ENCODE measurements at regions not wholly inside any gene's neighbourhood (a gene's known extent, or its start where the extent isn't known, plus 50 kb on each side); places are given as distances from the start of the nearest gene placed in this dataset.
"Not testable (repeated sequence)": the region's sequence is repeated elsewhere in the genome, so short reads cannot be mapped to it uniquely, and the experiment has no call there.

DNA sequence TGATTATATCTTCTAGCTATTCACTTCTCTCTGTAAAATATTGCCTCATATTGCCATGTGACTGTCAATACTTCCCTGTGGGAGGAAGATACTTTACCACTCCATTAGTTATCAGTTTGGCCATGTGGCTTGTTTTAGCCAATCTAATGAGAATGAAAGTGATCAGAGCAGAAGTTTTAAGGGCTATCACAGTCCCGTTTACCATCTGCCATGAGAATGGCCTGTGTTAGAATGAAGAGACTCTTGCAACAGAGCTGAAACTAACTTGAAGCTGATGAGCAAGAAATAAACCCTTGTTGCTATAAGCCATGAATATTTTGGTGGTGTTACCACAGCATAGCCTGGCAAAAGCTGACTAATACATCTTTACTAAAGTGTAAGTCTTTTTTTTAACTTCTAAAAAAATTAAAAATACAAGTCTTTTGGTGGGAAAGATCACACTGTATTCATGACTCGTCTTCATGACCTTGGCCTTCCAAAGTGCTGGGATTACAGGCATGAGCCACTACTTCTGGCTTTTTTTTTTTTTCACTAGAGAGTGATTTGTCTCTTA lies 68.0 kb upstream of the CTNNA1 start:
- Histone ChIP-seq H3K36me3 (ENCODE audit: control insufficient read depth in 4 of 4, insufficient read depth in 4 of 4, low read length in 4 of 4) (no peaks in the 10 kb centered on the region), H3K4me3 (no peak overlapping the region), H3K9ac (ENCODE audit: insufficient read depth in 1 of 2, low read length in 2 of 2) (no peak overlapping the region), H3K4me1 (ENCODE audit: control insufficient read depth in 5 of 5, insufficient read depth in 5 of 5, low read length in 5 of 5) (no peaks in the 10 kb centered on the region), H3K27me3 (ENCODE audit: control insufficient read depth in 3 of 3, insufficient read depth in 3 of 3, low read length in 2 of 3) (no peaks in the 10 kb centered on the region), H3K9me3 (ENCODE audit: control insufficient read depth in 4 of 4, insufficient read depth in 3 of 4, low read length in 3 of 4) (peaks cover 0 to 8% (median 0%) of the 10 kb centered on the region in 4 donors), H3K27ac (ENCODE audit: low read depth in 1 of 2, low read length in 1 of 2) (no peak overlapping the region)
- ATAC-seq (ENCODE audit: insufficient read depth, low FRiP score) (no peak), DNase-seq (no peak)
- WGBS, 2 donors: 75% methylated on average over 2 of the region's 2 CpGs
- TF ChIP-seq, protein P1, sequence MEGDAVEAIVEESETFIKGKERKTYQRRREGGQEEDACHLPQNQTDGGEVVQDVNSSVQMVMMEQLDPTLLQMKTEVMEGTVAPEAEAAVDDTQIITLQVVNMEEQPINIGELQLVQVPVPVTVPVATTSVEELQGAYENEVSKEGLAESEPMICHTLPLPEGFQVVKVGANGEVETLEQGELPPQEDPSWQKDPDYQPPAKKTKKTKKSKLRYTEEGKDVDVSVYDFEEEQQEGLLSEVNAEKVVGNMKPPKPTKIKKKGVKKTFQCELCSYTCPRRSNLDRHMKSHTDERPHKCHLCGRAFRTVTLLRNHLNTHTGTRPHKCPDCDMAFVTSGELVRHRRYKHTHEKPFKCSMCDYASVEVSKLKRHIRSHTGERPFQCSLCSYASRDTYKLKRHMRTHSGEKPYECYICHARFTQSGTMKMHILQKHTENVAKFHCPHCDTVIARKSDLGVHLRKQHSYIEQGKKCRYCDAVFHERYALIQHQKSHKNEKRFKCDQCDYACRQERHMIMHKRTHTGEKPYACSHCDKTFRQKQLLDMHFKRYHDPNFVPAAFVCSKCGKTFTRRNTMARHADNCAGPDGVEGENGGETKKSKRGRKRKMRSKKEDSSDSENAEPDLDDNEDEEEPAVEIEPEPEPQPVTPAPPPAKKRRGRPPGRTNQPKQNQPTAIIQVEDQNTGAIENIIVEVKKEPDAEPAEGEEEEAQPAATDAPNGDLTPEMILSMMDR (IDR thresholded peaks at IDR 0.05; ENCODE audit: control extremely low read depth, extremely low read depth): no peak

DNA sequence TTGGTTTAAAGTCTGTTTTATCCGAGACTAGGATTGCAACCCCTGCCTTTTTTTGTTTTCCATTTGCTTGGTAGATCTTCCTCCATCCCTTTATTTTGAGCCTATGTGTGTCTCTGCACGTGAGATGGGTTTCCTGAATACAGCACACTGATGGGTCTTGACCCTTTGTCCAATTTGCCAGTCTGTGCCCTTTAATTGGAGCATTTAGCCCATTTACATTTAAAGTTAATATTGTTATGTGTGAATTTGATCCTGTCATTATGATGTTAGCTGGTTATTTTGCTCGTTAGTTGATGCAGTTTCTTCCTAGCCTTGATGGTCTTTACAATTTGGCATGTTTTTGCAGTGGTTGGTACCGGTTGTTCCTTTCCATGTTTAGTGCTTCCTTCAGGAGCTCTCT lies 70.8 kb upstream of the CTNNA1 start:
- H3K9me3 ChIP-seq (ENCODE audit: control insufficient read depth in 4 of 4, insufficient read depth in 3 of 4, low read length in 3 of 4); H3K9ac ChIP-seq (ENCODE audit: insufficient read depth in 1 of 2, low read length in 2 of 2); H3K27ac ChIP-seq (ENCODE audit: low read depth in 1 of 2, low read length in 1 of 2); H3K4me1 ChIP-seq (ENCODE audit: control insufficient read depth in 5 of 5, insufficient read depth in 5 of 5, low read length in 5 of 5); H3K27me3 ChIP-seq (ENCODE audit: control insufficient read depth in 3 of 3, insufficient read depth in 3 of 3, low read length in 2 of 3); H3K36me3 ChIP-seq (ENCODE audit: control insufficient read depth in 4 of 4, insufficient read depth in 4 of 4, low read length in 4 of 4); H3K4me3 ChIP-seq; DNase-seq; ATAC-seq (ENCODE audit: insufficient read depth, low FRiP score): not testable (repeated sequence)
- 62 to 92% methylated on average over 3 of the region's 4 CpGs for WGBS, 2 donors

DNA sequence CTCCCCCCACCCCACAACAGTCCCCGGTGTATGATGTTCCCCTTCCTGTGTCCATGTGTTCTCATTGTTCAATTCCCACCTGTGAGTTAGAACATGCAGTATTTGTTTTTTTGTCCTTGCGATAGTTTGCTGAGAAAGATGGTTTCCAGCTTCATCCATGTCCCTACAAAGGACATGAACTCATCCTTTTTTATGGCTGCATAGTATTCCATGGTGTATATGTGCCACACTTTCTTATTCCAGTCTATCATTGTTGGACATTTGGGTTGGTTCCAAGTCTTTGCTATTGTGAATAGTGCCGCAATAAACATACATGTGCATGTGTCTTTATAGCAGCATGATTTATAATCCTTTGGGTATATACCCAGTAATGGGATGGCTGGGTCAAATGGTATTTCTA lies 74.4 kb upstream of the CTNNA1 start:
- not testable (repeated sequence) for H3K9me3 ChIP-seq (ENCODE audit: control insufficient read depth in 4 of 4, insufficient read depth in 3 of 4, low read length in 3 of 4); ATAC-seq (ENCODE audit: insufficient read depth, low FRiP score); H3K4me1 ChIP-seq (ENCODE audit: control insufficient read depth in 5 of 5, insufficient read depth in 5 of 5, low read length in 5 of 5); H3K27me3 ChIP-seq (ENCODE audit: control insufficient read depth in 3 of 3, insufficient read depth in 3 of 3, low read length in 2 of 3); H3K9ac ChIP-seq (ENCODE audit: insufficient read depth in 1 of 2, low read length in 2 of 2); H3K4me3 ChIP-seq; H3K36me3 ChIP-seq (ENCODE audit: control insufficient read depth in 4 of 4, insufficient read depth in 4 of 4, low read length in 4 of 4); H3K27ac ChIP-seq (ENCODE audit: low read depth in 1 of 2, low read length in 1 of 2); DNase-seq
- 99 to 100% methylated on average over 2 of the region's 3 CpGs for WGBS, 2 donors

DNA sequence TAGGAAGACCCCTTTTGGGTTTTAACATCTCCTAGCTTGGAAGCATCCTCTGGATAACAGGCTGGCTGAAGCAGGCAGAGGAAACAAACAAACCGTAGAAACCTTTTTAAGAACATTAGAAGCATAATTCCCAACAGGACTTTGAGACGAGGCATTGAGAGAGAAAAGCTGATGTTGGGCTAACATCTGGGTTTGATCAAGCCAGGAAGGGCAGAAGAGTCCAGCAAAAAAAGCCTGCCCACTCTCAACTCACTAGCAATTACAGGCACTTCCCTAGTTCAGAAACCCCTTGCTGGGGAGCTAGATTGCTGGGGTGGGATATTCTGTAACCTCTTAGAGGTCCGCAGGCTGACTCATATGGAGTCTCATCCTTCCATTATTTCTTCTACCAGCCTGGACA lies 75.4 kb upstream of the CTNNA1 start:
- no peak for ATAC-seq (ENCODE audit: insufficient read depth, low FRiP score)

More for the DNA sequence above, 75.4 kb upstream of the CTNNA1 start:
- no peak for DNase-seq
- Histone ChIP-seq H3K4me1 (ENCODE audit: control insufficient read depth in 5 of 5, insufficient read depth in 5 of 5, low read length in 5 of 5) (no peaks in the 10 kb centered on the region), H3K27ac (ENCODE audit: low read depth in 1 of 2, low read length in 1 of 2) (no peak overlapping the region), H3K4me3 (no peak overlapping the region), H3K9me3 (ENCODE audit: control insufficient read depth in 4 of 4, insufficient read depth in 3 of 4, low read length in 3 of 4) (peaks cover 0 to 7% (median 2%) of the 10 kb centered on the region in 4 donors), H3K27me3 (ENCODE audit: control insufficient read depth in 3 of 3, insufficient read depth in 3 of 3, low read length in 2 of 3) (no peaks in the 10 kb centered on the region), H3K36me3 (ENCODE audit: control insufficient read depth in 4 of 4, insufficient read depth in 4 of 4, low read length in 4 of 4) (no peaks in the 10 kb centered on the region), H3K9ac (ENCODE audit: insufficient read depth in 1 of 2, low read length in 2 of 2) (no peak overlapping the region)
- TF ChIP-seq, protein P1 (IDR thresholded peaks at IDR 0.05; ENCODE audit: control extremely low read depth, extremely low read depth): no peak
- 85 to 92% methylated on average over 3 of the region's 3 CpGs for WGBS, 2 donors

Measured in lung (tissue), 11 donors.